GM19324 (cell line): ENCODE measurements at regions not wholly inside any gene's neighbourhood (a gene's known extent, or its start where the extent isn't known, plus 50 kb on each side); places are given as distances from the start of the nearest gene placed in this dataset.

Experiments used
- ATAC-seq: cut with Tn5 transposase; IDR thresholded peaks from one replicate; pipeline ENCODE4 v1.9.1; 2021; ENCODE audit warnings: mild to moderate bottlenecking, moderate library complexity; ENCODE audit not compliant: unreplicated experiment, low FRiP score

DNA sequence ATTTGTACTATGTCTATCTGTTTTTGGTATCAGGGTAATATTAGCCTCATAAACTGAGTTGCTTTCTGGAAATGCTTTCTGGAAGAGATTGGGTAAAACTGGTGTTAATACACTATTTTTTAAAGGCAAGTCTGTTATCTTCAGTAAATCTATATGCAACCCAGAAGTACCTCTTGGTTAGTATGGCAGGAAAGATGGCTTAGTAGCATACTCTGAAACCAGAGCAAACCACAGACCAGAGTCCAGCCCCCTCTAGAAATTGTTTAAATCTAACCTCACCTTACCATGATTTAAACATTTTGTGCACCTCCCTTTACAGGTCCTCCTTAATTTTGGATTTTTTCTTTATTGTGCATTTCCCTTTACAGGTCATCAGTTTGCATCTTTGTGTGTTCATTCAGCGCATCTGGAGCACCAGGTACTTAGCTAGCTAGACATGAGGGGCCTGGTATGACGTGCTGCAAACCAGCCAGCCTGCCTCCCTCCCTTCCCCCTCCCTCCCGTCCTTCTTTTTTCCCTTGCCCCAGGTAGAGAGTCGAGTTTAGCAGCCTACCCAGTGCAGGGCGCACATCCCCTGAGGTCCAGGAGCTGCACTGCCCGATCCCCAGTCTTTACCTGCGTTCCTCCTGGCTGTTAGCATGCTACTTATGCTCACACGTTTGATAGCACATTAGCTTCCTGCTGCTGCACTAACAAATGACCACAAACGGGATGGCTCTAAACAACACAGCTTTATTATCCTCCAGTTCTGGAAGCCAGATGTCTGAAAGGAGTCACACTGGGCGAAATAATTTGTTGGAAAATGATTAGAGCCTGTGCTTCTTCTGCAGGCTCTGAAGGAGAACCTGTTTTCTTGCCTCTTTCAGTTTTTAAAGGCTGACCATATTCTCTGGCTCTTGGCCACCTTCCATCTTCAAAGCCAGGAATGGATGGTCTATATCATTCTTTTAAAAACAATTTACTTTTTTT is 299.9 kb upstream of the HABP2 start:
- no peak for ATAC-seq

- ATAC-seq = no peak
These were observed 293.2 kb upstream of the HABP2 start for GRCh38 chr10:113259576-113260226.

- ATAC-seq = no peak
These were observed 291.7 kb upstream of the HABP2 start for GRCh38 chr10:113261161-113261560.

- no peak for ATAC-seq
These were observed 291.2 kb upstream of the HABP2 start for GRCh38 chr10:113261611-113262091.

- ATAC-seq = no peak
These were observed 289.8 kb upstream of the HABP2 start for GRCh38 chr10:113263056-113263455.

GRCh38 chr10:113264333-113265131 is 288.3 kb upstream of the HABP2 start:
- ATAC-seq = no peak

- no peak for ATAC-seq
These were observed 286.7 kb upstream of the HABP2 start for GRCh38 chr10:113266147-113266546.

GRCh38 chr10:113267619-113268562 is 285.0 kb upstream of the HABP2 start:
- ATAC-seq = no peak

DNA sequence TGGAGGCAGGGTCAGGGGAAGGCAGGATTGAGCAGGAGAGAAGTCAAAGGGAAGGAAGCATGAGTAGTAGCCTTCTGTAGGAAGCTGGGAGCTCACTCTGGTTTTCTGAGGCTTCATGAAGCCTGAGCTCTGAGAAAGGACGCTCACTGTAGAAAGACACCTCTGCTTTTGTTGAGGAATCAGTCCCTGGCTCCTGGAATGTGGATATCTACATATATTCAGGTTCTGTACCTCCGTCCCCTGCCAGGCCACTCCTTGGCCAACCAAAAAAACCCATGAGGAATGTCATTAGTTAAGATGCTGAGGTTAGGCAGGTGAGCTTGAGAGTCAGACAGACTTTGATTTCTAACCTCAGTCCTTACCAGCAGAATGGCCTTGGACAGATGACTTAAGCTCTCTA is 283.5 kb upstream of the HABP2 start:
- ATAC-seq = no peak

GRCh38 chr10:113272511-113272910 is 280.3 kb upstream of the HABP2 start:
- no peak for ATAC-seq

GRCh38 chr10:113273181-113274163 is 279.4 kb upstream of the HABP2 start:
- no peak for ATAC-seq

DNA sequence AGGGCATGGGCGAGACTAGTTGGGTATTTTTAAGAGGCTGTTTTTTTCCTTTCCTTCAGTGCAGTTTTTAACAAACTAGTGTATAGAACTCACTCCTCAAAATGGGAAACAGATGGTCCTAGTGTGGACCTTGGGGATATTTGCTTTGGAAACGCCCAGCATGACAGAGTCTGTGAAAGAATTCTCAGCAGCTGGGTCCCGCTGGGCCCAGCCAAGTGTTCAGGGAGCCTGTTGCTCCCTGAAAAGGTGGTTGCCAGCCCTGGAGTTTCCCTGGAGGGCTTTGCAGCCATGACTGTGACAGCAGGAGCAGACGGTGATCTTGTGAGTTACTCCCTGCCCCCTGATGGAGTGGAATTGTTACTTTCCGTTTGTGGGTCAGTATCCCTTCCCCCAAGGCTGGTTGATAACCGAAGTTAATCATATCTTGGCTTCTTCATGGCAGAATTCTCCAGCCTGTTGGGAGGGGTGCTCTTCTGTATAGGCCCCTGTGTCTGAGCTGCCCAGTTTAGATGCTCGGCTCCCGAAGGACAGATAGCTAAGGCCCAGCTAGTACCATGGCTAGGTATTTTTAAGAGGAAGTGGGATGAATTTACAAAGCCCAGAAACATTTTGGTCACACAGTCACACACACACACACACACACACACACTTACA is 278.6 kb upstream of the HABP2 start:
- no peak for ATAC-seq

DNA sequence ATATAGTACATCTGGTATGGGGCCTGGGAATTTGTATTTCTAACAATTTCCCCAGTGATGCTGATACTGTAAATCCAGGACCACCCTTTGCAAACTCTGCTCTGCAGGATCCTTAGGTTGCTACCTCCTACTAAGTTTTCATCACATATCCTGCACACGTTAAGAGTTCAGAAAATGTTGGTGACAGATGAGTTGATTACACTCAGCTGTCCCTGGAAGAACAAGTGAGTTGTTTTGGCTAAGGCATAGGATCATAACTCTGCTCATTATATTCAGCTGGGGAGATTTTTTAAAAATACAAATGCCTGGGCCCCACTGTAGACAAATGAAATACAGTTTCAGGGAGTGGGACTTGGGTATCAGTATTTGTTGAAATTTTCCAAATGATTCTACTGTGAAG is 274.6 kb upstream of the HABP2 start:
- ATAC-seq = no peak

- no peak for ATAC-seq
These were observed 274.2 kb upstream of the HABP2 start for GRCh38 chr10:113278664-113279063.

- no peak for ATAC-seq
These were observed 273.6 kb upstream of the HABP2 start for GRCh38 chr10:113279262-113279661.

- ATAC-seq = no peak
These were observed 270.3 kb upstream of the HABP2 start for GRCh38 chr10:113282564-113282963.

DNA sequence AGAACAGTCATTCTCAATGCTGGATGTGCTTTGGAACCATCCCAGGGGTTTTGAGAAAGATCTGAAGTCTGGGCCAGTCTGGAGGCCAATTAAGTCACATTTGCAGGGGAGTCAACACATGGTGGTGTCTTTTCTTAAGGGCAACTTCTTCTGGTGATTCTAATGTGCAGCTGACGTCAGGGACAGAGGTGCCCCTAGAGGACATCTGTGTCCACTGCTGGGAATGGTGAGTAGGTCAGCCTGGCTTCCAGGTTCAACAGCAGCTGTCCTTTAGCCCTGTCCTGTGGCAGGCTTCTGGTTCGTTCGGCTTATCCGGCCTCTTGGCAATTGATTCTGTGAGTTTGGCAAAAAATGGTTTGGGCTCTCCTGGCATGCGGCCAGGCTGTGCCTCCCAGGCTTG is 269.7 kb upstream of the HABP2 start:
- no peak for ATAC-seq

DNA sequence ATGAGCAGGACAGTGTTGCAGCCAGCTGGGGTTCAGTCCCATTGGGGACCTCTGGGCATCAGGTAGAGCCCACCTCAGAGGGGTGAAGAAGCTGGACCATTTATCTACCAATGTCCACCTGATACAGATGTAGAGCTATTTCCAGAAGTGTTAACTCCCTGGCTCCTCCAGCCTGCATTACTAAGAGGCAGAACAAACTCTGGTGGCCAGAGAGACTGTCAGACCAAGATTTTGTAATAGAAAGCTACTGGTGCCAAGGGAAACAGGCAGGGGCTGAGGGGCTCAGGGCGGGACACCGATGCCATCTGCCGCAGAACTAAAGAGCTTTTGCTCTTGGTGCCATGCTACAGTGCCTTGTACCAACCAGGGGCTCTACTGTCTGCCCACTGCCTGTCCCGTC is 268.2 kb upstream of the HABP2 start:
- ATAC-seq = no peak
